ENCODE measurements at regions not wholly inside any gene's neighbourhood (a gene's known extent, or its start where the extent isn't known, plus 50 kb on each side); places are given as distances from the start of the nearest gene placed in this dataset.

DNA sequence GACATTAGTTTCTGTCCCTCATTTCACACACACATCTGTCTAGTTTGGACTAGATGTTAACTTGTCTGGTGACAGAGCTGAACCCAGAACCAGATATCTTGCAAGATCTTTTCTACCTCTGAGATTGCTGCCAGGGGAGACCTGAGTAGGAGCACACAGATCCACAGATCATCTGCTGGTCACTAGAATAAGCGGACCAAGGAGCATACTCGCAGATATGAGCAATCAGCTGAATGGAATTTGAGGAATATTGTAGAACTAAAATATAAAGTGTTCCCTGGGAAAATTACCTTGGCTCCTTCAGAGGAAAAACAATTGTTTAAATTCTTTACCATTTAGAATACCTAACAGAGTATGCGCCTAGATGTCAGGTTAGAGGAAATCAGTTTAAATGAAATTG, 90.7 kb downstream of the TNFSF18 start:
- no peak overlapping the region for H3K4me3 ChIP-seq (ENCODE audit: low read length)
- no peaks in the 10 kb centered on the region for H3K9me3 ChIP-seq (ENCODE audit: control insufficient read depth, low read length)
- no peak overlapping the region for H3K9ac ChIP-seq (ENCODE audit: low read length)
- peaks cover 11% of the 10 kb centered on the region for H3K4me1 ChIP-seq (ENCODE audit: control insufficient read depth, insufficient read depth, low read length)
- DNase-seq (ENCODE audit: low read depth) = no peak
- H3K36me3 ChIP-seq (ENCODE audit: control insufficient read depth, insufficient read depth, low read length, severe bottlenecking) = no peaks in the 10 kb centered on the region
- no peaks in the 10 kb centered on the region for H3K27me3 ChIP-seq (replicated peaks; ENCODE audit: control insufficient read depth, insufficient read depth, low read length)

DNA sequence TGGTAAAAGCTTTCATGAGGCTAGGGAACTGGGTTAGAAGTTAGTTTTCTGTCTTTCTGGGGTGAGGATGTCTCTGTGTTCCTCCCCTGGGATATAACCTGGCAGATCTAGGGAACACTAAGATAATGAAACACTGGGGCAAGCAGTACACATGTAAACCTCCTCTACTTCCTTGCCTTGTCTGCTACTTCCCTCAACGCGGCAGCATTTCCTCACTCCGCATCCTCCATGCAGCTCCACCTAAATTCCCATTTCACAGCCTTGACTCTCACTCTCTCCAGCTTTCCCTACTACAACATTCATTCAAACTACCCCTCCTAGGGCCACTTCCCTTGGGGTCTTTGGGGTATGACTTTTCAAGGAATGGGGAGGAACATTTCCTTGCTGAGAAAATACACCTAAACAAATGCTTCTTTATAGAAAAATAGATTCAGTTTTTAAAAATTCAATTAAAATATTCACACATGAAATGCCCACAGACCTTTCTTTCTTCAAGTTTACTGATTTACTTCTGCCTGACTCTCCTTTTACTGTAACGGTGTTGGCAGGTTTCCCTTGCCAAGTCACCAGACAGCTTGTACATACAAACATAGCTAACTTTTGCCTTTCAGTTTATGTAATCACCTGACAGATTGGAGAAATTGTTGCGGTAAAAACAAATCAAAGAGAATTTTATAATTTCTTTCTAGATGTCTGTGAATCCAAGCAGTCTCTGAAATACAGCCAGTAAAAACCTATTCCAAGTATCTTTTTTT, 90.1 kb downstream of the TNFSF18 start:
- H3K27me3 ChIP-seq (replicated peaks; ENCODE audit: control insufficient read depth, insufficient read depth, low read length) = no peaks in the 10 kb centered on the region
- H3K36me3 ChIP-seq (ENCODE audit: control insufficient read depth, insufficient read depth, low read length, severe bottlenecking) = no peaks in the 10 kb centered on the region
- no peak for DNase-seq (ENCODE audit: low read depth)
- H3K9me3 ChIP-seq (ENCODE audit: control insufficient read depth, low read length) = no peaks in the 10 kb centered on the region
- H3K4me3 ChIP-seq (ENCODE audit: low read length) = no peak overlapping the region
- no peak overlapping the region for H3K9ac ChIP-seq (ENCODE audit: low read length)
- peaks cover 11% of the 10 kb centered on the region for H3K4me1 ChIP-seq (ENCODE audit: control insufficient read depth, insufficient read depth, low read length)

DNA sequence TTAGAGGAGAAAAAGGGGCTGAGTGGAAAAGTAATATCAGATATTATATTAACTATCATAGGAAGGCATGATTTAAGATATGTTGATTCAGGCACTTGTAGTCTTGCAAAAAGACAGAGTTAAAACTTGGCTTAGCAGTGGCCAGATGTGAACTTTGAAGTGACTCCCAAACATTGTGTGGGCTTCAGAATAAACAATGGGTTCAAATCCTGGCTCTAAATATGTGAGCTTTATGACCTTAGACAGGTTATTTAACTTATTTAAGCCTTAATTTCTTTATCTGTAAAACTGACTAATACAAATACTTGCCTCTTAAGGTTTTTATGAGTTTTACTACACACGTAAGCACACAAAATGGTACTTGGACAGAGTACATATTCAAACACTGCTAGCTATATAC, 85.9 kb downstream of the TNFSF18 start:
- Histone ChIP-seq H3K4me3 (ENCODE audit: low read length) (no peak overlapping the region), H3K4me1 (ENCODE audit: control insufficient read depth, insufficient read depth, low read length) (peaks cover 13% of the 10 kb centered on the region), H3K9me3 (ENCODE audit: control insufficient read depth, low read length) (no peaks in the 10 kb centered on the region), H3K27me3 (replicated peaks; ENCODE audit: control insufficient read depth, insufficient read depth, low read length) (no peaks in the 10 kb centered on the region), H3K9ac (ENCODE audit: low read length) (no peak overlapping the region), H3K36me3 (ENCODE audit: control insufficient read depth, insufficient read depth, low read length, severe bottlenecking) (no peaks in the 10 kb centered on the region)
- no peak for DNase-seq (ENCODE audit: low read depth)

DNA sequence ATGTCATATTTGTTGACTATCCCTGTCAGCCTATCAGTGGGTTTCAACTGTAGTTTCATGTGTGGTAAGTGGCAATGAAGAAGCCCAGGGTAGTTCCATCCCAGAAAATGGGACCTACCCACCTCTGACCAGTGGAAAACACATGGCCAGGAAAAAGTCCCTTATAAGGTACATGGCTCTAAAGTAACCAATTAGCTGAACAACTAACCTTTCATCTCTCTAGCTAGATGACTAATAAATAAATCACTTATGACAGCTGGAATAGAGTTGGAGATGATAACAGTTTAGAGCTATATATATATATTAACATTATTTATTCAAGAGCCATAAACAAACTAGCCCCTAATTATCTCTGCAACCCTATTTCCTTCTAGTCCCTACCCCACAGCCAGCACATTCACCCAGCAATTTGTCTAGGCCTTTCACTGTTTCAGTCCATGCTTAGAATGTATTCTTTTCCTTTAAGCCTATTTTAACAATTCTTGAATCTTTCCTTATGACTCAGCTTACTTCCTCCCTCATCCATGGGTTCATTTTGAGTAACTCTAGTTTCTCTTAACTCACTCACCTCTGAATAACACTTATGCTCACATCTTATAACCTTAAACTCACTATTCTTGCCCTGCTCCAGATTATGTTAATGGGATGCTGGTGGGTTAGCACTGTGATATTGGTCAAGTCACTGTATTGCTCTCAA, 83.7 kb downstream of the TNFSF18 start:
- H3K9ac ChIP-seq (ENCODE audit: low read length) = no peak overlapping the region
- H3K36me3 ChIP-seq (ENCODE audit: control insufficient read depth, insufficient read depth, low read length, severe bottlenecking) = no peaks in the 10 kb centered on the region
- H3K27me3 ChIP-seq (replicated peaks; ENCODE audit: control insufficient read depth, insufficient read depth, low read length) = no peaks in the 10 kb centered on the region
- no peak overlapping the region for H3K4me3 ChIP-seq (ENCODE audit: low read length)
- DNase-seq (ENCODE audit: low read depth) = no peak
- peaks cover 6% of the 10 kb centered on the region for H3K4me1 ChIP-seq (ENCODE audit: control insufficient read depth, insufficient read depth, low read length)
- H3K9me3 ChIP-seq (ENCODE audit: control insufficient read depth, low read length) = no peaks in the 10 kb centered on the region

DNA sequence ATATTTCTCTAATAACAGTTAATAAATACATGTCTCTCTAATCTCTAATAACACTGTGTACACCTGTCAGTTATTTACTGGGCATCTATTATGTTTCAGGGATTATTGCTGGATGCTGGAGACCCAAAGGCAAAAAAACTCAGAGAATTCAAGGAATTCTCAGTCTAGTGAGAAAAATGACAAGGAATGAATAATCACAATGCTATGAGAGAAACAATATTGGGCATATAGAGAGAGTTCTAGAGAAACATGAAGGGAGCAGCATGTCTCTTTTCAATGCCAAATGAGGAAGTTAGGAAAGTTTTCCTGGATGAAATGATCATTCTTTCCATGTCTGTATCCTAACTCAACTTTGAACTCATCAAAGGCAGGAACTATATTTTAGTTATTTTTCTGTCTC, 82.8 kb downstream of the TNFSF18 start:
- peaks cover 6% of the 10 kb centered on the region for H3K4me1 ChIP-seq (ENCODE audit: control insufficient read depth, insufficient read depth, low read length)
- no peaks in the 10 kb centered on the region for H3K36me3 ChIP-seq (ENCODE audit: control insufficient read depth, insufficient read depth, low read length, severe bottlenecking)
- H3K9ac ChIP-seq (ENCODE audit: low read length) = no peak overlapping the region
- H3K9me3 ChIP-seq (ENCODE audit: control insufficient read depth, low read length) = no peaks in the 10 kb centered on the region
- no peaks in the 10 kb centered on the region for H3K27me3 ChIP-seq (replicated peaks; ENCODE audit: control insufficient read depth, insufficient read depth, low read length)
- no peak overlapping the region for H3K4me3 ChIP-seq (ENCODE audit: low read length)
- no peak for DNase-seq (ENCODE audit: low read depth)

DNA sequence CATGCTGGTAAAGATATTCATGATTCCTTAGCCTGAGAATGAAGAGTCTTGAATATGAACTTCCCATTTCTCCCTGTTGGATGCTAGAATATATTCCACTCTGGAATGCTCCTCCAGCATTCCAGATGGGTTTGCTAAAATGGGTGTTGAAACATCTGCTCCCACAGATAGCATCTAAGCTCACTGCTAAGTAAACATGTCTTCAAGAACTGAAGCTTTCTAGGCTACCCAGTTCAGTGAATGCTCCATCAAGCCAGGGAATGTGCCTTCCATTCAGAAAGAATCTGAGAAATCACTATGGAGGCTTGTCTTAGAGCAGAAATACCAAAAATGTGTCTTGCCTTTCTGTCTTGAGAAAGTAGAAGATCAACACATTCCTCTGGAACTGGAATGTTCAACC, 81.1 kb downstream of the TNFSF18 start:
- DNase-seq (ENCODE audit: low read depth) = peak; percentile 83
- Histone ChIP-seq H3K36me3 (ENCODE audit: control insufficient read depth, insufficient read depth, low read length, severe bottlenecking) (no peaks in the 10 kb centered on the region), H3K4me3 (ENCODE audit: low read length) (no peak overlapping the region), H3K9ac (ENCODE audit: low read length) (no peak overlapping the region), H3K9me3 (ENCODE audit: control insufficient read depth, low read length) (no peaks in the 10 kb centered on the region), H3K27me3 (replicated peaks; ENCODE audit: control insufficient read depth, insufficient read depth, low read length) (no peaks in the 10 kb centered on the region), H3K4me1 (ENCODE audit: control insufficient read depth, insufficient read depth, low read length) (peaks cover 6% of the 10 kb centered on the region)

DNA sequence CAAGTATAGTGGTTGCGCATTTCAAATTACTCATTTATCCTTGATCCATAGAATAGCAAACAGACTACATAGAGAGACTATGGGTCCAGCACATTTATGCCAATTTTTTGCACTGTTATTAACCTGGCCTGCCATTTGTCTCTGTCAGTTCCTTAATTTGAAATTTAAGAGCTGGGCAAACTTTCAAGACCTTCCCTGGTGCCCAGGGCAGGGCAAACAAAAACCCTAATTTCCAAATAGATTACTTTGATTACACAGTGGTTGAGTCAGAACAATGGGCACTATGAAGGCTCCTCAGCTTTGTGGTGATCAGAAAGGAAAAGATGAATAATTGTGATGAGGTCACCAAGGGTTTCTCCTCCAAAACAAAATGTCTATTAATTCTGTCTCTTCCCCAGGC, 80.6 kb downstream of the TNFSF18 start:
- no peak for DNase-seq (ENCODE audit: low read depth)
- Histone ChIP-seq H3K9ac (ENCODE audit: low read length) (no peak overlapping the region), H3K9me3 (ENCODE audit: control insufficient read depth, low read length) (no peaks in the 10 kb centered on the region), H3K27me3 (replicated peaks; ENCODE audit: control insufficient read depth, insufficient read depth, low read length) (no peaks in the 10 kb centered on the region), H3K4me3 (ENCODE audit: low read length) (no peak overlapping the region), H3K4me1 (ENCODE audit: control insufficient read depth, insufficient read depth, low read length) (peaks cover 6% of the 10 kb centered on the region), H3K36me3 (ENCODE audit: control insufficient read depth, insufficient read depth, low read length, severe bottlenecking) (no peaks in the 10 kb centered on the region)

DNA sequence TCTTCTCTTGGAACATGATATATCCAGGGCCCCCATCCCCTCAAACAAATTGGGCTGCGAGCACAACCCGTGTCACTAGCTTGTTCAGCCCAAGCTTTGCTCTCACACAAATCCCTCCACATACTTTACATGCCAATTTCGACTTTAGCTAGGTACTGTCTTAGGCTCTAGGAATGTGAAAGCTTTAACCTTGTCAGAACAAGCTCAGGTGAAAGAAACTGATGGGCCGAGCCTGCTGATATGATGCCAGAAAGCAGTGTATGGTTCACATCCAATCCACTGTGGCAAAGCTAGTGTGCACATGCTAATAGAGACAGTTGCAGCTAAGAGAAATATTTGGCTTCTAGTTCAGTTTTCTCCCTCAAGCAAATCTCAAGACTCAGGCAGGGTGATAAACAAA, 79.5 kb downstream of the TNFSF18 start:
- no peak for DNase-seq (ENCODE audit: low read depth)
- H3K9ac ChIP-seq (ENCODE audit: low read length) = no peak overlapping the region
- H3K9me3 ChIP-seq (ENCODE audit: control insufficient read depth, low read length) = no peaks in the 10 kb centered on the region
- H3K27me3 ChIP-seq (replicated peaks; ENCODE audit: control insufficient read depth, insufficient read depth, low read length) = no peaks in the 10 kb centered on the region
- H3K4me1 ChIP-seq (ENCODE audit: control insufficient read depth, insufficient read depth, low read length) = peaks cover 9% of the 10 kb centered on the region
- no peak overlapping the region for H3K4me3 ChIP-seq (ENCODE audit: low read length)
- H3K36me3 ChIP-seq (ENCODE audit: control insufficient read depth, insufficient read depth, low read length, severe bottlenecking) = no peaks in the 10 kb centered on the region

DNA sequence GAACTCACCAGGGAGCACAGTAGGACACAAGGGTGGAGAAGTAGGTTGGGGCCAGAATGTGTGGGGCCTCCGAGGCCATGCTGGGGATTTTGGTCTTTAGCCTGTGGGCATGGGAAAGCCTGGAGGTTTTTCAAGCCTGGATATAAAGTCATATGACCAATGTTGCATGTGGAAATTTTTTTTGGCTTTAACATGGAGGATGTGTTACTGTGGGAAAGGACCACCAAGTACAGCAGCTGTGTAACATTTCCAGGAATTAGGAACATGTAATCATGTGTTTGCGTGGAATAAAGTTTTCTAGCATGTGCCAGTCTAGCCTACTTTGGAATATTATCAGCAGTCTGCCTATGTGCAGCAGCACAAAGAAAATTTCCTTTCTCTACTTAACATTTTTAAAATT, 78.5 kb downstream of the TNFSF18 start:
- DNase-seq (ENCODE audit: low read depth) = no peak
- no peaks in the 10 kb centered on the region for H3K27me3 ChIP-seq (replicated peaks; ENCODE audit: control insufficient read depth, insufficient read depth, low read length)
- peaks cover 9% of the 10 kb centered on the region for H3K4me1 ChIP-seq (ENCODE audit: control insufficient read depth, insufficient read depth, low read length)
- H3K9ac ChIP-seq (ENCODE audit: low read length) = no peak overlapping the region
- H3K9me3 ChIP-seq (ENCODE audit: control insufficient read depth, low read length) = no peaks in the 10 kb centered on the region
- no peak overlapping the region for H3K4me3 ChIP-seq (ENCODE audit: low read length)
- no peaks in the 10 kb centered on the region for H3K36me3 ChIP-seq (ENCODE audit: control insufficient read depth, insufficient read depth, low read length, severe bottlenecking)

DNA sequence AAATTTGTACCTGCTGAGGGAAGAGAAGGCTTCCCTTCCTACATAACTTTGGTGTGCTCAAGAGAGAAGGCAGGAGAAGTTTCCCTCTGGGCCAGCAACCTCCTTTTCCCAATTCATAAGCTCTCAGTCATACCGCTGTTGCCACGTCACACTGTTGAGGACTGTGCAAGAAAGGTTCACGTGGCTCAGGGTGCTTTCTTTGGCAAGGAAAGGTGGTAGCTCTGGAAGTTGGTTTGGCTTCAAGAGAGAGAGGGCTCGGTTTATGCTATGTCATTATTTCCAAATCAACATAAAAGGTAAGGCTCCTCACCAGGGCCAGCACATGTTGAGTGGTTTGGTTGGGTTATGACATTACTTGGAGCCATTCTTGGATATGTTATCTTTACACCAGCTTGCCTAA, 77.3 kb downstream of the TNFSF18 start:
- no peak overlapping the region for H3K4me3 ChIP-seq (ENCODE audit: low read length)
- no peaks in the 10 kb centered on the region for H3K27me3 ChIP-seq (replicated peaks; ENCODE audit: control insufficient read depth, insufficient read depth, low read length)
- H3K9me3 ChIP-seq (ENCODE audit: control insufficient read depth, low read length) = no peaks in the 10 kb centered on the region
- H3K4me1 ChIP-seq (ENCODE audit: control insufficient read depth, insufficient read depth, low read length) = peaks cover 9% of the 10 kb centered on the region
- H3K9ac ChIP-seq (ENCODE audit: low read length) = no peak overlapping the region
- no peak for DNase-seq (ENCODE audit: low read depth)
- no peaks in the 10 kb centered on the region for H3K36me3 ChIP-seq (ENCODE audit: control insufficient read depth, insufficient read depth, low read length, severe bottlenecking)

DNA sequence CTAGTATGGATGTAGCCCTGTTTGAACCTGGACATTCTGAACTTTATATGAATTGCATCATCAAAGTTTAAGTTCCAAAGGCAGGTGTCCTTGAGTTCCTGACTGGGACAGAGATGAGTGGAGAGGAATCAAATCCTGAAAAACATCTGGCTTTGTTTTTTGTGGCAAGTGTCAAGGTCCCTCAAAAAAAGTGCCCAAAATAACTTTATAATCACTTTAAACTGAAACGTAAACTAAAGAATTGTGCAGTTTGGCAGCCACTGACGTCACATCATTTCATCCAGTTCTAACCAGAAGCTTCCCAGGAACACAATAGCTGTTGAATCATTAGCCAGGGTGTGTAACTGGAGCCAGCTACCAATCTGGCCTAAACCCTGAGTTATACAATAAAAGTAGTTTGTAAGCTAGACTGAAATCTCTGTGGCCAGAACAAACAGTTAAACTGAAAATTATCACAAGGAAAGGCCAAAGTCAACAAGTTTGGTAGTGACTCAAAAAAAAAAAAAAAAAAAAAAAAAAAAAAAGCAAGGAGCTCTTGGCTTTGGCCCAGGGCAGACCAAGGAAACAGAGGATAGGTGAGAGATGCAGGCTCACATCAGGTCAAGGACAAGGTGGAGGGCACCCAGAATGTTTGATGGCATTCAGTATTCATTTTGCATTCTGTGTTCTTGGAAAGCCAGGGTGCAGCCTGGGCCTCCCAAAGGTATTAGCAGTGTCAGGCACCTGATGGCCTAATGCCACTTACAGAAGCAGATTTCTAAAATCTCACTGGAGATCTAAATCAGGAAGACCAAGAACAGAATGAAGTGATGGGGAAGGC, 74.3 kb downstream of the TNFSF18 start:
- no peaks in the 10 kb centered on the region for H3K27me3 ChIP-seq (replicated peaks; ENCODE audit: control insufficient read depth, insufficient read depth, low read length)
- no peak overlapping the region for H3K4me3 ChIP-seq (ENCODE audit: low read length)
- H3K9ac ChIP-seq (ENCODE audit: low read length) = no peak overlapping the region
- H3K36me3 ChIP-seq (ENCODE audit: control insufficient read depth, insufficient read depth, low read length, severe bottlenecking) = no peaks in the 10 kb centered on the region
- DNase-seq (ENCODE audit: low read depth) = peak; percentile 42
- H3K4me1 ChIP-seq (ENCODE audit: control insufficient read depth, insufficient read depth, low read length) = peaks cover 3% of the 10 kb centered on the region
- H3K9me3 ChIP-seq (ENCODE audit: control insufficient read depth, low read length) = no peaks in the 10 kb centered on the region

All from adipocyte (in vitro differentiated cells).